GM19372 (cell line): ENCODE measurements at regions not wholly inside any gene's neighbourhood (a gene's known extent, or its start where the extent isn't known, plus 50 kb on each side); places are given as distances from the start of the nearest gene placed in this dataset.

ENCODE experiments used
- ATAC-seq: cut with Tn5 transposase; IDR thresholded peaks from one replicate; pipeline ENCODE4 v1.9.1; 2021; ENCODE audit warnings: mild to moderate bottlenecking, low read depth, moderate library complexity; ENCODE audit not compliant: unreplicated experiment

DNA sequence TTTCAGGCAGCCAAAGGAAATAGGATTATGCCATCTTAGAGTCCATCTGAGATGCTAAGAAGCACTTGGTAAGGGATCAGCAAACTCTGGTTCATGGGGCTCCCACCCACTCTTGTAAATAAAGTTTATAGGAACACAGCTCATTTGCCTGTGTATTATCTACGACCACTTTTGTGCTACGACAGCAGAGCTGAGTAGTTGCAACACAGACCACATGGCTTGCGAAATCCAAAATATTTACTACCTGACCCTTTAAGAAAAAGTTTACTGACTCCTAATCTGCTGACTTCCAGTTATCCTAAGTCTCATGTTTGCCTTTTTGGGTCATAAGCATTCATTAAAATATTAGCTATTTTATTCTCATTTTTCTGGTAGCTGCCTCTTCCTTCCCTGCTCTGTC is 859.0 kb downstream of the QKI start:
- no peak for ATAC-seq

GRCh38 chr6:164266851-164267250 is 852.3 kb downstream of the QKI start:
- no peak for ATAC-seq

DNA sequence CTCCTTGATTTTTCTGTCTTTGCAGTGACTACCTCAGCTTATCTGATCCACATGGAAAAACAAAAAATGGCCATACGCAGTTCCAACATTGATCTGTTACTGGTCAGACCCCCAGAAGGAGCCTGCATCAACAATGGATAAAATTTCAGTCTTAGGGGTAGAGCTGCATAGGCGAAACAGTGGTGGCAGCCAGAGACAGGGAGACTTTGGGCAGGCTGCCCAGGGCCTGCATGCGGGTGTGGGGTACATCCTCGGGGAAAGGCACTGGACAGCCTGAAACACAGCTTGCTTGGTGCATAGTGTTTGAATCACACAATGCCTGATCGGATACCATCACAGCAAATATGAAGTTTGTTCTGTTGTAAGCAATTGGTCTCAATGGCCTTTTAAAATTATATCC is 847.8 kb downstream of the QKI start:
- ATAC-seq: no peak

- ATAC-seq: no peak
Measured at GRCh38 chr6:164258421-164258820, 843.9 kb downstream of the QKI start.

DNA sequence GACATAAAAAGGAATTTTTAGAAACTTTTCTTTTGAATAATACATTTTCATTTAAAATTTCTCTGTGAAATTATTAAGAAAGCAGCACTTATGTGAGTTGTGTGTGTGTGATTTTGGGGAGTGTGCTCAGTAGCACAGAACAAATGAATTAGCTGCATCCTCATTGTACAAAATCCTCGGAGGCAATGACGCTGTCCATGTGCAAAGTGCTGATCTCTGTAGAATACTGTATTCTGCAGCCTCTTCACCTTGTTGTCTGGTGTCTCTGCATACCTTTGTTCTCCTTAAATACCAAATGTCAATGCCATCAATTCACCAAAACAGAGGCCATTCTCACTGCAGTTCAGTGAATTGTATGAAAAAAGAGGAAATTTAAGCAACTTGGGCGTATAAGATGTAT is 838.4 kb downstream of the QKI start:
- ATAC-seq: no peak

GRCh38 chr6:164252291-164252690 is 837.8 kb downstream of the QKI start:
- ATAC-seq: no peak

DNA sequence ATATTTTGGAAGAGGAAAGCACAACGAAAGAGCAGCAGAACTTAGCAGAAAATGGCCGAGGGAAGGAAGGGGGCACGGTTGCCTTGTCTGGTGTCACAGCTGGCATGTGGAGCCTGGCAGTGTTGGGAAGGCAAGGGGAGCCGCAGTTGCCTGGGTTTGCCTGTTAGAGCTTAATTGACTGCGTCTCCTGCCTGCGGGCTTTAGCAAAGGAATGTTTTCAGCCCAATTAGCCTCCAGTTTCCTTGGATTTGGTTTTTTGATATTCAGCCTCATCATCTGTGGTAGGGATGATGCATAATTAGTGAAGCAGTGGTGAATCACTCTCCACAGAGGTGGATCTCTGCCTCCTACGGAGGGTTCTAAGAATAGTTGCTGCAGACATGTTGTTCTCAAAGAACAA is 832.6 kb downstream of the QKI start:
- ATAC-seq: no peak

DNA sequence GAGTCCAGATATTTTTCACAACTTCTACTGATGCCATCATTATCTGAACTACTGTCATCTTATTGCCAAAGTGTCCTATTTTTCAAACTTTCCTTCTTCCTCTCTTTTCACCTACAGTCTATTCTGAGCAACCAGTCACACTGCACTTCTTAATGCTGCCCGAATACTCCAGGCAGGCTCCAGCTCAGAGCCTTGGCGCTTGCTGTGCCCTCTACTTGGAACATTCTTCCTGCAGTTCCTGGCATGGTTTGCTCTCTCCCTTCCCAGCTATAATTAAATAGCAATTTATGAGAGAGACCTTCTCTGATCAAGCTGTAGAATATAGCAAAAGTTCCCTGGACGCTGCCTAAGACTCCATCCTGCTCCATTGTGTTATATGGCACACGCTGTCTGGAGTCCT is 831.6 kb downstream of the QKI start:
- ATAC-seq: no peak

DNA sequence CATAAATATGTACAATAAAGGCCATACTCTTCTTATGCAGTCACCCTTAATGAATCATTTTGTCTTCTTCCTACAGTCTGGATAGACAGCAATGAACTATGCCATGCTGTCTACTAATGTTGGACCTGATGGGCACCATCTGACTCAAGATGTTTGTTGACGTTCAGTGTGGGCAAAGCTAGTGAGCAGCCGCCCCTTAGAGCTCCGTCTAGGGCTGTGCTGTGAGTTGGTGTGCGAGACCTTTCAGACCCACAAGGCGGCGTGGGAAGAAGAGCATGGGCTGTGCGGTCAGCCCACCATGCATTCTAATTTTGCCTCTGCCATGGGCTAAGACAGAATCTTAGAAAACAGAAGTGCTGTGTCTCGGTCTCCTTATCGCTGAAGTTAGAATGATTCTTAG is 829.4 kb downstream of the QKI start:
- no peak for ATAC-seq

GRCh38 chr6:164243012-164243610 is 828.6 kb downstream of the QKI start:
- no peak for ATAC-seq

GRCh38 chr6:164230804-164231203 is 816.3 kb downstream of the QKI start:
- ATAC-seq: no peak

GRCh38 chr6:164230259-164230658 is 815.7 kb downstream of the QKI start:
- no peak for ATAC-seq

GRCh38 chr6:164229716-164230115 is 815.2 kb downstream of the QKI start:
- no peak for ATAC-seq

- ATAC-seq: no peak
Measured at GRCh38 chr6:164227952-164228522, 813.5 kb downstream of the QKI start.

GRCh38 chr6:164216839-164217238 is 802.3 kb downstream of the QKI start:
- ATAC-seq: no peak

- no peak for ATAC-seq
Measured at GRCh38 chr6:164216368-164216767, 801.9 kb downstream of the QKI start.

DNA sequence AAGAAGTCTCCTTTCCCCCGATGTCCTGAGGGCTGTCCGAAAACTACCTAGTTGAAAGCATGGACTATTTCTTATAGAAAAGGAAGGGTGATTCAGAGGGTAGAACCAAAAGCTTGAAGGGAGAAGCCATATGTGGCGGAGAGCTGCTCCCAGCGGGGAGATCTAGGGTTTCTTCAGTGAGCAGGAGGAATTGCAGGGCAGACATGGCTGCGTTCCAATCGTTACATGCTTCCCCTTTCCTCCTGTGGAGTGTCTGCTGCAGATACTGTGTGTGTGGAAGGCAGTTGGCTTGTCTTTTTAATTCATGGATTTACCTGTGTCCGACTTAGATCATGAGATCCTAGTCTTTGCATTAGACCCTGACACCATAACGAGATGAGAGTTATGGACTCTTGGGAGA is 799.5 kb downstream of the QKI start:
- ATAC-seq: no peak

GRCh38 chr6:164211254-164211653 is 796.7 kb downstream of the QKI start:
- ATAC-seq: no peak

- no peak for ATAC-seq
Measured at GRCh38 chr6:164210783-164211182, 796.3 kb downstream of the QKI start.

- no peak for ATAC-seq
Measured at GRCh38 chr6:164210323-164210722, 795.8 kb downstream of the QKI start.

GRCh38 chr6:164208371-164208770 is 793.9 kb downstream of the QKI start:
- no peak for ATAC-seq

DNA sequence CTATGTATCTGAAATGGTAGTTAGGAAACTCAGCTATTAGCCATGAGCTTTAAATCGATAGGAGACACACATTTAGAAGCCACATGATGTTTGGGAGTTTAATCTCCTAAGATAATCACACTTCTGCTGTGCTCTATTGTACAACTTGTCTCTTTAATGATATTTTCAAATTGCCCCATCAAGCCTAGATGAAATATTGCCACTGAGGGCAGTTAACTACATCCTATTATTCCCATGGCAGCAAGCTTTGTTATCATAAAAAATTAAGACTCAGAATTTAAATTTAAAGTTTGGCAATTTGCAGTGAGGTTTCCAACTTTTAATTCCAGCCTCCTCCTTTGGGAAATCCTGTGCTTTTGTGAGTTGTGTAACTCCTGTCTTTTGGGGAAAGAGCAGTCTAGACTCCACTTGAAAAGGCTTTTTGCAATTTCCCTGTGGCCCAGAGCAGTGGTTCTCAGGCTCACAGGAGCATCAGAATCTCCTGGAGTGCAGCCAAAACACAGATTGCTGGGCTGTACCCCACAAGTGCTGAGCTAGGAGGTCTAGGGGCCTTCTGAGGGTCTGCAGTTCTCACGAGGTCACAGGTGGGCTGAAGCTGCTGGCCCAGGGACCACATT is 792.4 kb downstream of the QKI start:
- no peak for ATAC-seq
